ENCODE measurements at regions not wholly inside any gene's neighbourhood (a gene's known extent, or its start where the extent isn't known, plus 50 kb on each side); places are given as distances from the start of the nearest gene placed in this dataset.
A peak's percentile ranks its signal among the peaks of the same experiment; 100 is the strongest.
"Not testable (repeated sequence)": the region's sequence is repeated elsewhere in the genome, so short reads cannot be mapped to it uniquely, and the experiment has no call there.

DNA sequence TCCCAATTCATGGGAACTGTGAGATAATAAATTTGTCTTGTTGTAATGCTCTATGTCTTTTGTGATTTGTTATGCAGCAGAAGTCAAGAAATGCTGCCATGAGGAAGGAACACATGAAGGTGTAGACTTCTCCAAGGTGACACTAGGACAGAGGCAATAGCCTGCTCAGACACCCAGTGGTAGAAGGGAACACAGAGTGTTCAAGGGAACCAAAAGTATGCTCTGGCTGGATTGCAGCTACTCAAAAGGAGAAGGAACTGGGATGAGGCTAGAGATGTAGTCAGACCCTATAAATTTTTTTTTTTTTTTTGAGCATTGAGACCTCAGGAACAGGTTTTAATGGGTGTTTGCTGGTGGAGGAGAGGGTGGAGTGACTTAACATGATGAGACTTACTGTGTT is 232.5 kb downstream of the PARP8 start:
- DNase-seq = no peak

DNA sequence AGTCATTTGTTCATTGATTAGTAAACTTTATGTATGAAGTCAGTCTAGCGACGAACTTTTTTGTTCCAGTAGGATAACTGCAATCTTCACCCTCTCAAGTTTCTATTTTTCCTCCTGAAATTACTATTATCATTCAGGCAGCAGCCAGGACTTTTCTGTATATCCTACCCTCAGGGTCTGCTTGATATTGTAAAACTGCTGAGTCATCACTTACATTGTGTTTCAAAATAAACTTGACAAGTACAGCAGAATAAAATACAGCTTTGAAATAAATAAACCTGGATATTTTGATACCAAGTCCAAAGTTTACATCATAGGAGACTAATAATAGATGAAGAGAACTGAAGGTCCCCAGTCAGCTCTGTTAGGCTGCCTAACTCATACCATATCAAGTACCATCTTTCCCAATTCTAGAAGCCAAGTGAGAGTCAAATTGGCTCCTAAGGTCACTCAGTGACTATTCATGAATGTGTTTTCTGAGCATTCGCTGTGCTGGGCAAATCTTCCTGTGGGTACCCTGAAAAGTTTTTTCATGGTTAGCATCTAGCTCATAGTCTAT is 234.6 kb downstream of the PARP8 start:
- no peak for DNase-seq

DNA sequence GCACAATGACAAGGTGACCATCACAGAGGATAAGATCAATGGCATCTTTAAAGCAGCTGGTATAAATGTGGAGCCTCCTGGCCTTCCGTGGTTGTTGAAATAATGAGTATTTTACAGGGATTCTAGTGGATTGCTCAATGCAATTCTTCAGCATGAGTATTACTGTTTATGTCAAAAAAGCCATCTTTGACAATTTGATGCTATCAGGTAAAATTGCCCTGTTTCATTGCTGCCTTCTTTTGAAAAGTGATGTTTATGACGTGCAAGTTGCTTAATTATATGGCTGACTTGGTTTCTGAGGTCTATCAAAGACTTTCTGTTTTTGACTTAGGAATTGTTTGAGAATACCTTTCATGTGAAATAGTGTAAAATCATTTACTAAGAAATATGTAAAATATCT is 237.2 kb downstream of the PARP8 start:
- DNase-seq = no peak

DNA sequence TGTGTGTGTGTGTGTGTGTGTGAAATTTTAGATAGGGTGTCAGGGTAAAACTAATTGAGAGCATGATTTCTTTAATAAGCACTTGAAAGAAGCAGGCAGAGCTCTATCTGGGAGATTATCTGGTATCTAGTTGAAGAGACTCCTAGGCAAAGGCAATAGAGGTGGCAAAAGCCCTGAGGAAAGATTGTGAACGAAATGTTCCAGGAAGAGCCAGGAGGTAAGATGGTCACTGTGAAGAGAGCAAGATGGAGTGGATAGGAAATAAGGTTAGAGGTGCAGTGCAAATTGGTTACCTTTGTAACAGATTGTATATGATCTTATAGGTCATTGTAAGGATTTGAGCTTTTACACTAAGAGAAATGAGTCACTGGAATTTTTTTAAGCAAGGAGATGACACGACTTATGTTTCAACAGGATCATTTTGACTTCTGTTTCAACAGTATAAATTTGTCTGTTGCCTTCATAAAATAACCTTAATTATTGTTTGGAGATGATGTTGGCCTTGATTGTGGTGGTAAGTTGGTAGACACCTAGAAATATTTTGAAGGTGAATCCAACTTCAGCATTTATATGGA is 239.6 kb downstream of the PARP8 start:
- no peak for DNase-seq

DNA sequence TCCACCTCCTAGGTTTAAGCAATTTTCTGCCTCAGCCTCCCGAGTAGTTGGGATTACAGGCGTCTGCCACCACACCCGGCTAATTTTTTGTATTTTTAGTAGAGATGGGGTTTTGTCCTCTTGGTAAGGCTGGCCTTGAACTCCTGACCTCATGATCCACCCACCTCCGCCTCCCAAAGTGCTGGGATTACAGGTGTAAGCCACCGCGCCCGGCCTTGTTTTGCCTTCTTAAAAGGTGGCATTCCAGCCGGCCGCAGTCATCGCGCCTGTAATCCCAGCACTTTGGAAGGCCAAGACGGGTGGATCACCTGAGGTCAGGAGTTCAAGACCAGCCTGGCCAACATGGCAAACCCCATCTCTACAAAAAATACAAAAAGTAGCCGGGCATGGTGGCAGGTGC is 253.7 kb downstream of the PARP8 start:
- not testable (repeated sequence) for DNase-seq

DNA sequence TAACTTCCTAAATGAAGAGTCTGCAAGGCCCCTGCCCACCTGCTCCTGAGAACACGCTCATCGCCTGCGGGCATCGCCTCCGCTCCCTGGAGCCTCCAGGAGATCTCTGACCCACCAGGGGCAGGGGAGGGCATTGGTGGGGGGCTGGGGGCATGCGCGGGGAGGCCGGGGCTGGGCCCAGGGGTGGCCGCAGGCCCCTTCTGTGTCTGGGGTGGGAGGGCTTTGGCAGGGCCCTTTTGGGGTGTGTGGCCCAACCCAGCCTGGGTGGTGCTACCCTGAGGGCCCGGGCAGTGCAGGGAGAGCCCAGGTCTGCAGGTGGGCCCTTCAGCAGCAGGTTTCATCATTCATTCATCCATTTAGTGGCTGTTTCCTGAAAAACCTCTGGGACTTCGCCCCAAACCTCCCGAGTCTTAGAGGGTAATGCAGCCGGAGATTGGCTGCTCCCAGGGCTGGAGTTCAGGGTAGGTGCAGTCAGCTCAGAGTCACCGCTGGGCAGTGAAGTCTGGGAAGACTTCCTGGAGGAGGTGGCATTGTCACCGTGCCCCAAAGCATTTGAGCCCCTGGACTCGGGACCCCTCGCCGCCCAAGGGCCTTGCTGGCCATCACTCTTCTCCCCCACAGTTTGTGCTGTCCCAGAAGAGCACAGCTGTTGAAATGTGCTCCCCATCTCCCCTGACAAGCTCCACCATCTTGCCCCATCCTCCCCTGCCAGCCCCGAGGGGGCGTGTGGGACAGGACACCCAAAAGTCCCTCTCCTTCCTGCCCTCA is 255.1 kb downstream of the PARP8 start:
- no peak for DNase-seq

DNA sequence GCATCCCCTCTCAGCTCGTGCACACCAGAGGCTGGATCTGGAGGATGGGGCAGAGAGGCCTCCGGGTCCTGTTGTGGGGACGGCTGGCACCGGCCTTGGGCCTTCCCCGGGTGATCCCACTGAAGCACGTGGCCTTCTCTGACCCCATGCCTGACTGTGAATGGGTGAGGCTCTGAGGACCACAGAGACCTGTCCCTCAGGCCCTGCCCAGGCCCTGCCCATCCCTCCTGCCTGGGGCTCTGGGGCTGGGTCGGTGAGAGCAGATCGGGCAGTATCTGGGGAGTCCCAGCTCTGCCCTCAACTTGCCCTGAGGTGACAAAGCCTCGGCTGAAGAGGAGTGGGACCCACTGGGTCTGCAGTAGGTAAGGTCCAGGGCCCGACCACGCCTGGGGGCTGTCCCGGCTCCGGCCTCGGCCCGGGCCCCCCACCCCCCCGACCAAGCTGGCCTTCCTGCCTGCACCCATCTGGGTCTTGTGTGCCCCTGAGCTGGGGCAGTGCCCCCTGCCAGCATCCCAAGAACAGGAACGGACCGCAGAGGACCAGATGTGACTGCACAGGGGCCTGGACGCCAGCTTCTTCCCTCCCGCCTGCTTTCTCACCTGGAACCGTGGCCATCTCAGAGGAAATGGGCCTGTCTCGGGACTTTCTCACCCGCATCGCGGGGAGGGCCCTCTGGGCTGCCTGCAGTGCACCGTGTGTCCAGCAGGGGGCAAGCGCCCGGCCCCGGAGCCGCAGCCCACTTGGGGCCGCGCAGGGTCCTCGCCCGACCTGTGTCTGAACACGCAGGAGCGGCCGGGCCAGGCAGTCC is 255.9 kb downstream of the PARP8 start:
- DNase-seq = not testable (repeated sequence)

DNA sequence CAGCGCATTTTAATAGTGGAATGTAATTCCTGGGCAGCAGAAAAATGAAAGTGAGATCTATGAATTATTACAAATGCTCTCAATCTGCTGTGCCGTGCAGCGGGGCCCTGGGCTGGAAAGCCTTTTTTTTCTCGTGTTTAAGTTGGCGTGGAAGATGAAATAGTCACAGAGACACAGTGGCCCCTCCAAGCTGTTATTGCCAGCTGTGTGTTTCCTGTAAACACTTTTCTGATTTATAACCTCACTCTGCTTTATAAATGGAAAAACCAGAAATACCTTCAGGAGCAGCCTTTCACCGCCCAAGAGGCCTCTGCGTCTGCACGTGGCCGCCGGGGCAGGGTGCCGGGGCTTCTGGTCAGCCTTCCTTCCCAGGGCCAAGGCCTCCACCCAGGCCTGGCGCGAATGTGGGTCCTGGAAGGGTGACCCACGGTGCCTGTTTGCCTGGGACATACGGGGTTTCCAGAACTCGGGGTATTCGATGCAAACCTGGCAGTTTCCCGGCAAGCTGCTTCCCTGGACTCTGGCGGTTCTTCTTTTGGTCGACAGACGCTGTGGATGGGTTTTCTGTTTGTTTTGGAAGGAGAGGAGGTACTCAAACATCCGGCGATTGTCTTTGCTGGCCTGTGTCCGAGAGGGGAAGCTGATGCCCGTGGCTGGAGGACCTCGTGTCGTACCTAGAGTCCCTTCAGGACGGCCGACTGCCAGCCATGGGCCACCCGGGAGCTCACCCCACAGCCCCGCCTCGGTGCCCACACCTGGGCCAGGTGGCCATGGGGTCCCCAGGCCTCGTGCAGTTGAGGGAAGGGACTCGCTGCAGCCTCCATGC is 256.7 kb downstream of the PARP8 start:
- DNase-seq = no peak

DNA sequence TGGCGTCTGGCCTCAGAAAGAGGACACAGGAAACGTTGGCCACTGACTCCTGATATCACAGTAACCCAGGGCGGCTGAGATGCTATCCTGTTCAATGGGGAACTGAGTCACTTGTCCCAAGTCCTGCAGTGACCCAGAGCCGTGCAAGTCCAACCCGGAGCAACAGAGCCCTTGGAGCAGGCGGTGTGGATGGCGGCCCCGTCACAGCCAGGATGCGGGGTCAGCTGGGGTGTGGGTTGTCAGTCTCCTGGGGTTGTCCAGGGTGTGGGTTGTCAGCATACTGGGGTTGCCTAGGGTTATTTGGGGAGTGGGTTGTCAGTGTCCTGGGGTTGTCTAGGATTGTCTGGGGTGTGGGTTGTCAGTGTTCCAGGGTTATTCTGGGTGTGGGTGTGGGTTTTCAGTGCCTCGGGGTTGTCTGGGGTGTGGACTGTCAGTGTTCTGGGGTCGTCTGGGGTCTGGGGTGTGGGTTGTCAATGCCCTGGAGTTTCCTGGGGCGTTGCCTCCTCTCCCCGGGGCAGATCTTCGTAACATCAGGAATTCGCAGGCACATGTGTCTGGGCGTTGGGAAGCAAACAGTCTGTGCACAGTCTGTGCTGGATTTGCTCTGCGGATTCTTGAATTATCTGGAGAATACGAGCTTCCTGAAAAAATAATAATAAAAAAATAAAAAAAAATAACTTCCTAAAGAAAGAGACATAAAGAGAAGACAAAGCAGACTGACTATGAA is 257.5 kb downstream of the PARP8 start:
- no peak for DNase-seq

DNA sequence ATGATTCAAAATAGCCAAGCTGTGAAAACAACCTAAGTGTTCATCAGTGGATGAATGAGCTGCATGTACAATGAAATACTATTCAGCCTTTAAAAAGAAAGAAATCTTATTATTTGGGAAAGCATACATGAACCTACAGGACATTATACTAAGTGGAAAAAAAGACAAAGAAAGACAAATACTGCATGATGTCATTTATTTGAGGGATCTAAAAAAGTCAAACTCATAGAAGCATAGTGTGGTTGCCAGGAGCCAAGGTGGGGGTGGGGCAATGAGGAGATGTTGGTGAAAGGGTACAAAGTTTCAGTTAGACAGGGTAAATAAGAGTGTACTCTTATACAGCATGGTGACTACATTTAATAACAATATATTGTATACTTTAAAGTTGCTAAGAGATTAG is 261.5 kb downstream of the PARP8 start:
- no peak for DNase-seq

DNA sequence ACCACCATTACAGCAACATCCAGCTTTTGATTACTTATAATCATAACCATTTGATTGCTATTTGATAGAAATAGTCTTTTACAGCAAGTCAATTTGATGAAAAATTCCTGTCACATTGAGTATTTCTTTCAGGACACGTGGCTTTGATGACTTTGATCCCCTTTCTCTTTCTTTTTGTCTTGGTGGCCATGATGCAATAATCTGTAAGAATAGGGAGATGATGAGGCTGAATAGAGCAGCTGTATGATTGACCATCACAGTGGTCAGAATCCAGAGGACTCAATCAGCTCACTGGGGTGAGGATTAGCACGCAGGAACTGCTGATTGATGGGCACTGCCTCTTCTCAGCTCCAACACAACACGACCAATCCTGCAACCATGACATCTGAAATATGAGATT is 262.7 kb downstream of the PARP8 start:
- DNase-seq = no peak

DNA sequence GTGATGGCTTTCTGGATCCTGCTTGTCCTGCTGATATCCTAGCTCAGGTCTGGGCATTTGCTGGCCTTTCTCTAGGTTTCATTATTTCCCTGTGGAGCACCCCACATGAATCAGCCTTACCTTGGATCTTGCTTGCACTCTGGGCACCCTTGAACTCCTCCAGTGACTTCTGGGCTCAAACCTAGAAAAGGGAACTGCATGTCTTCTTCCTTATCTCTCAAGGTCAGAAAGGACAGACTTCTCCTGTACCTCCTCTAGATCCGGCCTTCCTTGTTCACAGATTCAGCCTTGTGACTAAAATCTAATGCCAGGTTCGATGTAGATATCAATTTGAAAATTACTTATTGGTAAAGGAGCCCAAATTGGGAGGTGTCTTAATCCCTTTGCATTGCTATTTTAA is 267.9 kb downstream of the PARP8 start:
- DNase-seq = no peak

DNA sequence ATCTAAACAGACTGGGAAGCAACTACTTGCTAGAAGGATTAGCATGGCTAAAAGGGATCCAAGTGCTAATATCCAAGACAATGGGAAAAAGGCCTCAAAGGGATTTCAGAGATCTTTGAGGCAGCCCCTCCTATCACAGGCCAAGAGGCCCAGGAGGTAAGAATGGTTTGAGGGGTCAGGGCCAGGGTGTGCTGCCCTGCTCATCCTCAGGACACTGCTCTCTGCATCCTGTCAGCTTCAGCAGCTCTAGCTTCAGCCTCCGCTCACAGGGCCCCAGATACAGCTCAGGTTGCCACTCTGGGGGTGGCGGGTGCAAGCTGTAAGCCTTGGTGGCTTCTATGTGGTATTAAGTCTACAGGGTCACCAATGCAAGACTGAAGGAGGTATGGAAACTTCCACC is 278.7 kb downstream of the PARP8 start:
- no peak for DNase-seq

DNA sequence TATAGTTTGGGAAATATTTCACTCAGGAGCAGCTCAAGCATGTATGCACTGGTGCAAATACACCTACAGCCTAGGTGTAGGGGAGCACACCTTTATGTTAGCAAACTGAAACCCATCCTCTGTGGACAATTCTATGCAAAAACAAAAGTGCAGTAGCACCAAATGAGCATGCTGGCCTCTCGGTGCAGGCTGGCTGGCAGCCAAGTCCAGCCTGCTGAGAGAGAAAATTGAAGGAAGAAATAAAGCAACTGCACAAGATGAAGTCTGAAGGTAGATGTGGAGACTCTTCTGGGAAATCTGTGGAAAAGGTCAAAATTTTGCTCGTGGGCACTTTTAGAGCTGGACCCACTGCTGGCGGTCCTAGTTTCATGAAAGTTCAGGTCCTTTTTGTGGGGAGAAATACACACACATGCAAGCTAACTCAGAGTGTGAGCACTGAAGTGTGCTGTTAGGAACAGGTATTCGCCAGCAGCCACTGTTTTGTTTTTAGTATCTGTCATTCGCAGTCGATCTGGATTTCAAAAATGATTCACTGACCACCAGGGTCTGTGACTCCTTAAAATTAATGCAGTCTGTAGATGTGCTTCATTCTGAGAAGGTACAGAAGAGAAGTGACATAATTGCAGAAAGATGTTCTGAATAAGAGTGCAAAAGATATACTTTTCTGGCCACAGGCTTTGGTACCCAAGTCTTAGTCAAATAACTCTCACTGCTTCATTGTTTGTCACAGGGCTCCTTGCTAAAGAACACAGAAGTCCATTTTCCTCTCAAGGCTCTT is 281.7 kb downstream of the PARP8 start:
- DNase-seq = no peak

DNA sequence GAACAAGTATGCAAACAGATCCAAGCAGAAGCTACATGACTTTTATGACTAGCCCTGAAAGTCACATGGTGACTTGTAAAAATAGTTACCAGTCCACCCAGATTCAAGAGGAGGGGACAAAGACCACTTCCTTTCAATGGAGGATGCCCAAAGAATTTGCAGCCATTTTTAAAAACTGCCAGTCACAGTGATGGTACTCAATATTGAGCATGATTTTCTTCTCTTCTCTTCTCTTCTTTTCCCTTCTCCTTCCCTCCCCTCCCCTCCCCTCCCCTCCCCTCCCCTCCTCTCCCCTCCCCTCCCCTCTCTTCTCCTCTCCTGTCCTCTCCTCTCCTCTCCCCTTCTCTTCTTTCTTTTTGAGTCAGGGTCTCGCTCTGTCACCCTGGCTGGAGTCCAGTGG is 286.9 kb downstream of the PARP8 start:
- no peak for DNase-seq

DNA sequence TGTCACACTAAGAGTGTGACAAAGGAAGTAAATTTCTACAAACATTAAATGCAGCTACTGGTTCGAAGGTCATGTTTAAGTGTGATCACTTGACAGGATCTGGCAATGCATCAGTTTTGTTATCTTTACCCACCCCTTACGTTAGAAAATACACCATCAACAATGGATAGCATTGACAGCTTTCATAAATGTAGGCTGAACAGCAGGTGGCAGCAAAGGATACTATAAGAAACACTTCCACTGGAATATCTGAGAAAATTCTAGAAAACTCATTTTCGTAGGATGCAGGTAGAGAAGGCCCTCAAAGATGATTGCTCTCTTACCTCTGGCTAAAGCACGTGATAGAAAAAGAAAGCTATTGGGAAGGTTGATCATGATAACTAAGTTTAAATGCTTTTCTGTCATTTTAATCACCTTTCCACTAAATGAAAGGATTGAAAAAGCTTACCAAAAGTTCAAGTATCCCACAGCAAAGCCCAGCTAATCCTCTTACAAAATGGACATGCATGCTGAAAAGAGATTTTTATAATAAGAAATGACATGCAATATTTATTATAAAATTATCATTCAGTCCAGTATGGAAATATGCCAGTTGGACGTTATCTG is 292.5 kb downstream of the PARP8 start:
- no peak for DNase-seq

DNA sequence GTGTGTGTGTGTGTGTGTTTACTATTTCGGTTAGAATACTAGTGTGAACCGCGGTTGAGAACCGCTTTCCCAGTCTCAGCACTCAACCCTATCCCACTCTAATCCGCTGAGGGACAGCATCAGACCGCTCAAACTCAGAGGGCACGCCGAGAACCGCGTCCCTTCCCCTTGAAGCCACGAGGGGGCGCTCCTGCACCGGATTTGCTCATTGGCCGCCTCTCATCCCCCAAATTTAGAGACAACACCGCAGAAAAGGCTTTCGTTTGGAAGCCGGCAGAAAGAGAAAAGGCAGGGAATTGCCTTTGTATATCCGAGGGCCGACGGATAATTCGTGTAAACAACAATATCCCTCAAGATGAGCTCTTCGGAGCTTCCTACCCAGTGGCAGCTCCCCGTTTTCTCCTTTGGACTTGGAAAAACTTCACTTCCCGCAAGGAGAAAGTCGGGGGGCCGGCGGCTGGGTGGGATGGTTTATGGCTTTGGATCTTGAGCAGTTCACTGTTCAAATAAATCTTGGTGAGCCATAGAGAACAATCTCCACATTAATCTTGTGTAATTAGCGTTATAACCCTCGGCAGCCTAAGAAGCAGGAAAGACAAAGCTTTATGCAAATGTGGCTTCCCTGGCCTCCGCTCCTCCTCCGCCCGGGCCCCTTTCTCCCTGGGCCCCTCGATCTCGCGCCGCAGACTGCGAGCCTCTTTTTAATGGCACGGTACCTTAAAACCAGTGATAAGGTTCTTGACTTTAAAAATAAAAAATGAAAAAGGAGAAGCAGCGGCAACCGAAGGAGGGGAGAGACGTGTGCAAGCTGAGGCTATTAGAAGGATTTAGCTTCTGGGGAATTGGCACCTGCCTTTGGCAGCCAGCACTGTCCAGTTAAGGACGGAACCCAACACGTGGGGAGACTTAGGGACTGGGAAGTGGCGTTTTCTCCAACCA is 296.8 kb downstream of the PARP8 start:
- DNase-seq = peak; percentile 57

DNA sequence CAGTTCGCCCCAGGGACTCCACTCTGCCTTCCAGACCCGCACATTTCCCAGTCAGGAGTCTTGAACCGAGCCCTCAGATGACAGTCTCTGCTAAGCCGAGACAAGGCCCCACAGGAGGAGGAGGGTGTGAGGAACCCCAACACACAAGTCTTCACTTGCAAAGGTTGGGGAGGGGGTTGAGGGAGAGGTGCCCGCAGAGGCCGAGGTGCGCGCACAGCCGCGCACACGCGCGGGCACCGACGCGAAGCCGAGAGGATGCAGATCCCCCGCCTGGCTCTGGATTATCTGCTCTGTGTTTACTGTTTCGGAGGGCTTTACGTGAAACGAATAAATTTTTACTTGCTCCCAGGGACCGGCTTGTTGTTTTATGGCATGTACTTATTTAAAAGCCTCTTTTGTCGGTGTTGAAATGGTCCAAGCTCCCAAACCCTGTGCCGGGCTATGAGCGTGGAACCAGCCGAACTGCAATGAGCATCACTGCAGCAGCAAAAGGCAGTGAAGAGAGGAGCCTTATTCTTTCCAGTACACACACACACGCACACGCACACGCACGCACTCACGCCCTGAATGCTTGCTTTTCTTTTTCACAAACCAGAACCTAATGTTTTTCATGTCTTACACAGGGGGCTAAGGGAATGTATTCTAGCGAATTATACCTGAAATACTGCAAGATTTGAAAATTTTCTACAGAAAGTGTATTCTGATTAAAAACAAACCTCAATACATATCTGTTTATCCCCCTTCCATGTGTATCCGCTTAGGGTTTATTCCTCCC is 297.7 kb downstream of the PARP8 start:
- no peak for DNase-seq

Data from T-helper 9 cell (primary cell).